PFSK-1 (cell line): ENCODE measurements at regions not wholly inside any gene's neighbourhood (a gene's known extent, or its start where the extent isn't known, plus 50 kb on each side); places are given as distances from the start of the nearest gene placed in this dataset.

Source experiments
- FOXP2 ChIP-seq: optimal IDR thresholded peaks from 2 replicates; pipeline ENCODE3; 2011; ENCODE audit warnings: borderline replicate concordance, control low read depth, inconsistent platforms; ENCODE audit not compliant: insufficient read depth; ENCODE audit errors: extremely low read length, extremely low read depth
- POLR2AphosphoS5 ChIP-seq: IDR thresholded peaks from 2 replicates; pipeline ENCODE4 v1.6.1; 2012; ENCODE audit warnings: low read depth, mild to moderate bottlenecking, control low read depth, low read length, moderate library complexity
- TAF1 ChIP-seq: IDR thresholded peaks from 2 replicates; pipeline ENCODE4 v1.6.1; 2012; ENCODE audit warnings: low read length, control low read depth, borderline replicate concordance; ENCODE audit not compliant: insufficient read depth

DNA sequence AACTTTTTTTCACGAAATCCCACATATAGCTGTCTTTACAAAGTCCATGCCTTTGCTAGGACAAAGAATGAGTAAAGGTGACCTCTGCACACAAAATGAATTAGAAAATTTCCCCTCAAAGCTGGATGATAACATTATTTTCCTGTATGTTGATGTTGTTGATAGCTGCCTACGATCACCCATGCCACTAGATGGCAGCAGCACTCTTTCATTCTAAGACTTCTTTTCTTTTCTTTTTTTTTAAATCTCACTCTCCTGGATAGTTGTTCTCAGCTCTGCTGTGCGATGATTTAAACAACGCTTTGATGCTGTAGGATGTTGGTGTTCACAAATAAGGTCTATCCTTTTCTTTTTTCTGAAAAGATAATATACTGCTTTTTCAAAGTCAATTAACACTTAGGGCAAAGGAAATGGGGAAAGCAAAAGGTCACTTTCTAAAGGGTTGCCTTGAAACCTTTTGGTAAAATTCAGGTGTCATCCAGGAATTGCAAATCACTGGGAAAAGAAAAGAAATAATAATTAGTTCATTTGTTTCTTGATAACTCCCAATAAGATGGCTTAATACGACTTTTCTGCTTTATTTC, 266.8 kb downstream of the C4orf33 start:
- no peak for TF ChIP-seq TAF1
- TF ChIP-seq POLR2AphosphoS5: no peak
- TF ChIP-seq FOXP2: no peak
